BE2C (cell line): ENCODE measurements at regions not wholly inside any gene's neighbourhood (a gene's known extent, or its start where the extent isn't known, plus 50 kb on each side); places are given as distances from the start of the nearest gene placed in this dataset.

Source experiments
- DNase-seq: peaks from one replicate; pipeline ENCODE4 v3.0.0-alpha.2; 2020
- H3K27me3 ChIP-seq: fragments of 250-450 bp; sonication (Bioruptor Pico); 2 replicates; pipeline ENCODE4 v1.5.1; 2020; ENCODE audit warnings: mild to moderate bottlenecking
- H3K36me3 ChIP-seq: fragments of 250-450 bp; sonication (Bioruptor Pico); 2 replicates; pipeline ENCODE4 v1.5.1; 2020; ENCODE audit warnings: mild to moderate bottlenecking
- H3K4me1 ChIP-seq: fragments of 250-450 bp; sonication (Bioruptor Pico); 2 replicates; pipeline ENCODE4 v1.5.1; 2020
- H3K4me3 ChIP-seq: 2 replicates; pipeline ENCODE4 v1.5.1; 2011; ENCODE audit warnings: low read depth, low read length
- H3K9me3 ChIP-seq: fragments of 250-450 bp; sonication (Bioruptor Pico); 2 replicates; pipeline ENCODE4 v1.5.1; 2020
- TF ChIP-seq, protein P1 (sequence below): IDR thresholded peaks from 2 replicates; pipeline ENCODE4 v1.5.1; 2012; ENCODE audit warnings: mild to moderate bottlenecking, low read depth, low read length

DNA sequence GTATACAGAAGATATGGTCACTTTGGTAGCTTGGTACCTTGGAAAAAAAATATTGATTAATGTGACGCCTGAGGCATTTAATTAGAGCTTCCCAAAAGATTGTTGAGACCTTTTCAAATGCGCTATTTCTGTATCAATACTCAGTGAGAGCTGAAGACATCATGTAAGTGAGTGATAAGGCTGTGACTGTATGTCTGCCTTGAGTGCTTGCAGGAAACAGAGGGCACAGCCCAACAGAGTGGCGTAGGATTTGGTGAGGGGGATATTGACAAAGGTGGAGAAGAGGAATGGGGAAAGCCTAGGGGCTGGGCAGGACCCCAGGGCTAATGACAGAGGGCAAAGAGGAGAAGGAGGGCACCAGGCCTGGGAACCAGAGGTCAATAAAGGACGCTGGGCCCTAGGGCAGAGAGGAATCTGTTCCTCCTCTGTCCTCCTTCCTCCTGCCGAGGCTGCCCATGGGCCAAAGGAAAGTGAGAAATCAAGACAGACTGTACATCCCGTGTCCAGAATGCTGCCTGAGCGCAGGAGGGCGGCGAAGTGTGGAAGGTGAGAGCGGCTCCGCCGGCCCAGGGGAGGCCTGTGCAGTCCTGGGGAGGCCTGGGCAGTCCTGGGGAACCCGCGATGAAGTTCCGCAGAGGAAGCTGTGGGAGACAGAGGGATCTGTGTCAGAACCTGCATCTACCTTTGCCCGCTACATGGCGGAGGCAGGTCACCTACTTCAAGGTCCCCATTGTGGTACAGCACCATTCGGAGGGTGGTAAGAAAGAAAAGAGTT, 228.6 kb upstream of the PIEZO2 start:
- H3K4me3 ChIP-seq = no peak overlapping the region
- no peak for DNase-seq
- no peaks in the 10 kb centered on the region for H3K27me3 ChIP-seq
- TF ChIP-seq, protein P1, sequence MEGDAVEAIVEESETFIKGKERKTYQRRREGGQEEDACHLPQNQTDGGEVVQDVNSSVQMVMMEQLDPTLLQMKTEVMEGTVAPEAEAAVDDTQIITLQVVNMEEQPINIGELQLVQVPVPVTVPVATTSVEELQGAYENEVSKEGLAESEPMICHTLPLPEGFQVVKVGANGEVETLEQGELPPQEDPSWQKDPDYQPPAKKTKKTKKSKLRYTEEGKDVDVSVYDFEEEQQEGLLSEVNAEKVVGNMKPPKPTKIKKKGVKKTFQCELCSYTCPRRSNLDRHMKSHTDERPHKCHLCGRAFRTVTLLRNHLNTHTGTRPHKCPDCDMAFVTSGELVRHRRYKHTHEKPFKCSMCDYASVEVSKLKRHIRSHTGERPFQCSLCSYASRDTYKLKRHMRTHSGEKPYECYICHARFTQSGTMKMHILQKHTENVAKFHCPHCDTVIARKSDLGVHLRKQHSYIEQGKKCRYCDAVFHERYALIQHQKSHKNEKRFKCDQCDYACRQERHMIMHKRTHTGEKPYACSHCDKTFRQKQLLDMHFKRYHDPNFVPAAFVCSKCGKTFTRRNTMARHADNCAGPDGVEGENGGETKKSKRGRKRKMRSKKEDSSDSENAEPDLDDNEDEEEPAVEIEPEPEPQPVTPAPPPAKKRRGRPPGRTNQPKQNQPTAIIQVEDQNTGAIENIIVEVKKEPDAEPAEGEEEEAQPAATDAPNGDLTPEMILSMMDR = no peak
- no peaks in the 10 kb centered on the region for H3K36me3 ChIP-seq
- no peaks in the 10 kb centered on the region for H3K9me3 ChIP-seq
- no peaks in the 10 kb centered on the region for H3K4me1 ChIP-seq

GRCh38 chr18:11372163-11372562, 222.8 kb upstream of the PIEZO2 start:
- Histone ChIP-seq H3K27me3 (no peaks in the 10 kb centered on the region), H3K9me3 (no peaks in the 10 kb centered on the region), H3K4me1 (no peaks in the 10 kb centered on the region), H3K36me3 (no peaks in the 10 kb centered on the region), H3K4me3 (no peak overlapping the region)
- DNase-seq = no peak
- TF ChIP-seq, protein P1 = no peak

- H3K4me1 ChIP-seq = no peaks in the 10 kb centered on the region
- TF ChIP-seq, protein P1 = no peak
- H3K36me3 ChIP-seq = no peaks in the 10 kb centered on the region
- no peak for DNase-seq
- H3K27me3 ChIP-seq = no peaks in the 10 kb centered on the region
- no peaks in the 10 kb centered on the region for H3K9me3 ChIP-seq
- no peak overlapping the region for H3K4me3 ChIP-seq
Observed at GRCh38 chr18:11369556-11369955, 220.2 kb upstream of the PIEZO2 start.

DNA sequence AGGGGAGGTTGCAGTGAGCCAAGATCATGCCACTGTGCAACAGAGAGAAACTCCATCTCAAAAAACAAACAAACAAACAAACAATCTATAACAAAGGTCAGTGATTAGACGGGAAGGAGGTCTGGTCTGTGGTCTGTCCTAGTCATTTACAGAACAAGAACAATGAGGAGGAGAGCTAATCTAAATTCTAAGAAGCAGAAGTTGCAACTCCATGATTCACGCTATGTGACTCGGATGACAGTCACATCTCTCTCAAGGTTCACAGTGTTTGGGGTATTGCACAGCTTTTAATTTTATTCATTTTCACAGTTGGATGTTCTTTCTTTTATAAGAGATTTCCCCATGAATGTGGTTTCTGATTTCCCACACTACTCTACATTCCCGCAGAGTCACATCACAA, 218.7 kb upstream of the PIEZO2 start:
- Histone ChIP-seq H3K9me3 (no peaks in the 10 kb centered on the region), H3K4me3 (no peak overlapping the region), H3K36me3 (no peaks in the 10 kb centered on the region), H3K27me3 (no peaks in the 10 kb centered on the region), H3K4me1 (no peaks in the 10 kb centered on the region)
- TF ChIP-seq, protein P1 = no peak
- DNase-seq = no peak

DNA sequence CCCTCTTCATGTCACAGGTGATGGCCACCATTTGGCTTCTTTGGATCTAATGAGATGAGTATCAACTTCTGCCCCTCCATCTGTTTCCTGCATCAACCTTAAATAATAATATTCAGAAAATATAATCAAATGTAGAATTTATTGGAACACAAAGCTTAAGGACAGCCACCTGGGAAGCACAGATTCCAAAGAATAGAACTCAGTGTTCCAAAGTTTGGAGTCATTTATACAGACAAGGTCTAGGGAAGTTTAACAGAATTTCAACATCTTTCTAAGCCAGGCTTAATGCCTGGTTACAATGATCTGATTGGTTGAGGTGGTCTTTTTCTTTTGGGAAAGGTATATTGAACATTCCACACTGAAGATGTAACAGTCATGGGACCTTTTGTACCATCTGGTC, 218.0 kb upstream of the PIEZO2 start:
- Histone ChIP-seq H3K4me1 (no peaks in the 10 kb centered on the region), H3K27me3 (no peaks in the 10 kb centered on the region), H3K36me3 (no peaks in the 10 kb centered on the region), H3K4me3 (no peak overlapping the region), H3K9me3 (no peaks in the 10 kb centered on the region)
- TF ChIP-seq, protein P1 = no peak
- DNase-seq = no peak

GRCh38 chr18:11366410-11366809, 217.0 kb upstream of the PIEZO2 start:
- TF ChIP-seq, protein P1 = no peak
- peak; percentile 52 for DNase-seq

More at GRCh38 chr18:11366410-11366809, 217.0 kb upstream of the PIEZO2 start:
- Histone ChIP-seq H3K27me3 (no peaks in the 10 kb centered on the region), H3K9me3 (no peaks in the 10 kb centered on the region), H3K4me3 (no peak overlapping the region), H3K36me3 (no peaks in the 10 kb centered on the region), H3K4me1 (no peaks in the 10 kb centered on the region)
